ENCODE measurements at regions not wholly inside any gene's neighbourhood (a gene's known extent, or its start where the extent isn't known, plus 50 kb on each side); places are given as distances from the start of the nearest gene placed in this dataset.

DNA sequence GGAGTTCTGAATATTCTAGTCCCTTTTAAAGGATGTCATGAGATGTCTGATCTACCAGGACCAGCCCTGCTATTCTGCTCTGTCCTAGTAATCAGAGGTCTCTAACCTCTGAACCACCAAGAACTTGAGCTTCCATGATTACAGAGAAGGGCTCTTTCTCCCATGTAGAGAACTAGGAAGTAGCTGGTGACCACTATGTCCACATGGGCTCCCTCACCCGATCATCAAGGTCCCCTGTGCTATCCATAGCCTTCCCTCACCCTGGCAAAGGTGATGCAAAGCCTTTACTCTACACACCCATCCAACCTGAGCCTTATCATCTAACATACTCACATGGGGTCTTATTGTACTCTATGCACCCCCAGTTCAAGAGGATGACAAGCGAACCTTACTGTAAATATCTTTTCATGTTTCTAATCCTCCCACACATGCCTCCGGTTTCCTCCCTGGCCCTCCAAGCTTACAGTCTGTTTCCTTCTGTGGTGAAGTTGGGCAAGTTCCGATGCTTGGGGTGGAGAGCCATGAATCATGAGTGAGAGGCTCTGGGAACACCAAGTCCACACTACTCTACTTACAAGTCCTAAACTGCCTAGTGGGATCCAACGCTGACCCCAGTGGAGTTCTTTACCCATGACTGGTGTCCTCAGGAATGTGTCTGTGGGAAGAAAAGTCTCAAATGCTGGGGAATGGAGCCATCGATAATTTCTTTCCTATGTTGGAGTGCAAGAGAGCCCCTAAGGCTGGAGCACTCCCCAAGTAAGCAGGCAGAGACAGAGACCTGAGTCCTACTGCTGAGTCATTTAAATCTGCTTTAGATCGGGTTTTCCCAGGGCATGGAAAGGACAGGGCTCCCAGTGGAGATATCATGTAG is 73.3 kb upstream of the KLF7 start (continued):
- TF ChIP-seq, protein P1, sequence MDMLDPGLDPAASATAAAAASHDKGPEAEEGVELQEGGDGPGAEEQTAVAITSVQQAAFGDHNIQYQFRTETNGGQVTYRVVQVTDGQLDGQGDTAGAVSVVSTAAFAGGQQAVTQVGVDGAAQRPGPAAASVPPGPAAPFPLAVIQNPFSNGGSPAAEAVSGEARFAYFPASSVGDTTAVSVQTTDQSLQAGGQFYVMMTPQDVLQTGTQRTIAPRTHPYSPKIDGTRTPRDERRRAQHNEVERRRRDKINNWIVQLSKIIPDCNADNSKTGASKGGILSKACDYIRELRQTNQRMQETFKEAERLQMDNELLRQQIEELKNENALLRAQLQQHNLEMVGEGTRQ (IDR thresholded peaks at IDR 0.05; ENCODE audit: low read depth, low read length): no peak
- TF ChIP-seq NFE2L2 (IDR thresholded peaks at IDR 0.05; ENCODE audit: low read depth, low read length) (peak; percentile 93), BHLHE40 (IDR thresholded peaks at IDR 0.05; ENCODE audit: low read depth, low read length) (no peak)

Data from IMR-90 (cell line).